Esophagus squamous epithelium (tissue), 4 donors: ENCODE measurements at regions not wholly inside any gene's neighbourhood (a gene's known extent, or its start where the extent isn't known, plus 50 kb on each side); places are given as distances from the start of the nearest gene placed in this dataset.

Source experiments
- CTCF ChIP-seq, 6 experiments: fragments of 450-650 bp in 4 of 6; fragments of 200-600 bp in 2 of 6; sonication (generic) in 2 of 6; IDR thresholded peaks; one replicate each; pipeline ENCODE4 v1.5.1; 2016 to 2019; ENCODE audit warnings: antibody characterized with exemption in 6 of 6, mild to moderate bottlenecking in 4 of 6, moderate library complexity in 4 of 6
- POLR2A ChIP-seq, 4 donors: fragments of 450-650 bp; IDR thresholded peaks; one replicate each; pipeline ENCODE4 v1.6.1; 2017; ENCODE audit warnings: antibody characterized with exemption in 4 of 4, mild to moderate bottlenecking in 4 of 4, moderate library complexity in 3 of 4

DNA sequence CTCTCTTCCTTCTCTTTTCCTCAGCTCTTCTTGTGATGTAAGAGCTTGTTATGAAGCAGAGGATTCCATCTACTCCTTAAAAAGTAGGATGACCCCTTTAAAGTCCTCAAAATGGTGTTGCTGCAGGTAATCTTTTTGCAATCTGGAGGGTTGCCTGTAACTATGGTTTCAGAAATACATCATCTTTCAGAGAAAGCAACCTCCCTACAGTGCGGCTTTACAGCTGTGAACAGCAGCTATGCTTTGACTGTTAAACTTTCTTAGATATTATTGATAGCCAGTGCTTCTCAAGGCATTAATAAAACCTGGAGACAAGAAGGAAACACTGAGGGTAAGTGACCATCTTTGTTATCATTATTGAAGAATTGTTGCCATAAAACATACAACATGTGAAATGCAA lies 86.6 kb upstream of the MDFIC start:
- TF ChIP-seq CTCF (IDR thresholded peaks at IDR 0.05) (no peak), POLR2A (IDR thresholded peaks at IDR 0.05) (no peak)
